A673 (cell line): ENCODE measurements at regions not wholly inside any gene's neighbourhood (a gene's known extent, or its start where the extent isn't known, plus 50 kb on each side); places are given as distances from the start of the nearest gene placed in this dataset.

ENCODE experiments used
- CTCF ChIP-seq: fragments of 300-800, 200-600 bp; sonication (generic); conservative IDR thresholded peaks from 2 replicates; pipeline ENCODE4 v1.5.1; 2017; ENCODE audit warnings: low read depth, mild to moderate bottlenecking, antibody characterized with exemption, low read length, moderate library complexity, mixed read lengths
- EZH2 ChIP-seq: fragments of 200-600 bp; sonication (generic); IDR thresholded peaks from 2 replicates; pipeline ENCODE4 v1.6.1; 2017; ENCODE audit warnings: borderline replicate concordance, low read depth, mild to moderate bottlenecking, mixed read lengths, antibody characterized with exemption, low read length; ENCODE audit not compliant: poor library complexity, severe bottlenecking

DNA sequence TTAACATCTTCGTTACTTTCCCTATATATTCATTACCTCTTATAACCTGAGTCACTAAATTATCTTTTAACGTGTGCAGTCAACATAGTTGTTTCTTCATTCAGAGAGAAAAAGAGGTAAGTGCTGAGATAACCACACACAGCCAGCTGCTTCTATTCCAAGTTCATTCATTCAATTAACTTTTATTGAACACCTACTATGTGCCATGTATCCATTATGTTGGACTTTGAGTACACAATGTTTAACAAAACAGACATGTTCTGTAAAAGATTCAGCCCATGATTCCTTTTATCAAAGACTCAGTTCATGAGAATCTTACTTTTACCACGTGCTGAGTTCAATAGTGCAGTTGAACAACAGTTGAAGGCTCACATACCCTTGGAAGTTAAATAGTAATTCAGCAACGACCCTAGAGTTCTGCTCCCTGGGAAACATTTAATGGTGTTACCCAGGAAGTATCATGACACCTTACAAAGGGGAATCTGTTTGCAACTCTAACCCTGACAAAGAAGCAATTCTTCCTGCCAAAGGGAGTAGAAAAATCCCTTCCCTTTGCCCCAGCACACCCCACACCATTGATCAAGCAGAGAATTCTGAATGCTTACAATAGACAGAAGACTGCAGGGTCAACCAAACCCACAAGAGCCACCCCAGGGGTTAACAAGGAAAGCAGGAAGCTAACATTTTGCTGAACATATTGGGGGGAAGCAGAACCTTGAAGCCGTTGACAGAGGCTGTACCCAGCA is 595.8 kb downstream of the STK39 start:
- TF ChIP-seq CTCF (no peak), EZH2 (no peak)
